Activated CD4-positive, alpha-beta T cell treated with anti-CD3 and anti-CD28 coated beads, Interleukin-2, amount 50 U/mL, for 16 hours (primary cell): ENCODE measurements at regions not wholly inside any gene's neighbourhood (a gene's known extent, or its start where the extent isn't known, plus 50 kb on each side); places are given as distances from the start of the nearest gene placed in this dataset.

Experiments used
- DNase-seq: peaks from one replicate; pipeline ENCODE4 v3.0.0-alpha.2; 2020

- DNase-seq: no peak
These were observed 119.4 kb downstream of the HAO1 start for GRCh38 chr20:7820897-7821296.

GRCh38 chr20:7822772-7823171 lies 117.5 kb downstream of the HAO1 start:
- DNase-seq: no peak

GRCh38 chr20:7828437-7828836 lies 111.8 kb downstream of the HAO1 start:
- no peak for DNase-seq

- DNase-seq: no peak
These were observed 111.2 kb downstream of the HAO1 start for GRCh38 chr20:7829031-7829430.

- DNase-seq: no peak
These were observed 110.5 kb downstream of the HAO1 start for GRCh38 chr20:7829776-7830175.
